ENCODE measurements at regions not wholly inside any gene's neighbourhood (a gene's known extent, or its start where the extent isn't known, plus 50 kb on each side); places are given as distances from the start of the nearest gene placed in this dataset.
"Not testable (repeated sequence)": the region's sequence is repeated elsewhere in the genome, so short reads cannot be mapped to it uniquely, and the experiment has no call there.

GRCh38 chr5:40274568-40274967 is 405.1 kb upstream of the PTGER4 start:
- no peak for DNase-seq

- no peak for DNase-seq
These were observed 405.8 kb upstream of the PTGER4 start for GRCh38 chr5:40273936-40274335.

GRCh38 chr5:40271476-40271875 is 408.2 kb upstream of the PTGER4 start:
- no peak for DNase-seq

- no peak for DNase-seq
These were observed 409.4 kb upstream of the PTGER4 start for GRCh38 chr5:40270274-40270845.

- no peak for DNase-seq
These were observed 411.6 kb upstream of the PTGER4 start for GRCh38 chr5:40268088-40268487.

GRCh38 chr5:40266952-40267351 is 412.8 kb upstream of the PTGER4 start:
- no peak for DNase-seq

- no peak for DNase-seq
These were observed 417.7 kb upstream of the PTGER4 start for GRCh38 chr5:40261984-40262383.

GRCh38 chr5:40260361-40260760 is 419.4 kb upstream of the PTGER4 start:
- DNase-seq: no peak

GRCh38 chr5:40258222-40258621 is 421.5 kb upstream of the PTGER4 start:
- no peak for DNase-seq

- no peak for DNase-seq
These were observed 439.0 kb upstream of the PTGER4 start for GRCh38 chr5:40240671-40241070.

GRCh38 chr5:40240111-40240510 is 439.6 kb upstream of the PTGER4 start:
- DNase-seq: no peak

GRCh38 chr5:40238066-40238745 is 441.5 kb upstream of the PTGER4 start:
- no peak for DNase-seq

- DNase-seq: no peak
These were observed 444.0 kb upstream of the PTGER4 start for GRCh38 chr5:40235471-40236400.

GRCh38 chr5:40233268-40233667 is 446.4 kb upstream of the PTGER4 start:
- DNase-seq: no peak

GRCh38 chr5:40227931-40228330 is 451.8 kb upstream of the PTGER4 start:
- DNase-seq: no peak

- DNase-seq: no peak
These were observed 452.3 kb upstream of the PTGER4 start for GRCh38 chr5:40227366-40227765.

- no peak for DNase-seq
These were observed 452.8 kb upstream of the PTGER4 start for GRCh38 chr5:40226906-40227305.

- not testable (repeated sequence) for DNase-seq
These were observed 454.6 kb upstream of the PTGER4 start for GRCh38 chr5:40225147-40225546.

GRCh38 chr5:40224421-40224820 is 455.3 kb upstream of the PTGER4 start:
- DNase-seq: no peak

- DNase-seq: peak in 1 of 2 donors; percentile 23
These were observed 455.8 kb upstream of the PTGER4 start for GRCh38 chr5:40223884-40224402.

- no peak for DNase-seq
These were observed 457.9 kb upstream of the PTGER4 start for GRCh38 chr5:40221796-40222195.

GRCh38 chr5:40221255-40221654 is 458.5 kb upstream of the PTGER4 start:
- DNase-seq: no peak

GRCh38 chr5:40220260-40220659 is 459.5 kb upstream of the PTGER4 start:
- DNase-seq: no peak

- no peak for DNase-seq
These were observed 462.2 kb upstream of the PTGER4 start for GRCh38 chr5:40217553-40217952.

Data from CD4-positive, alpha-beta T cell treated with Interleukin-1 beta for 1 hour (primary cell).